Neural progenitor cell (in vitro differentiated cells): ENCODE measurements at regions not wholly inside any gene's neighbourhood (a gene's known extent, or its start where the extent isn't known, plus 50 kb on each side); places are given as distances from the start of the nearest gene placed in this dataset.

ENCODE experiments used
- DNase-seq: peaks from one replicate; pipeline ENCODE4 v3.0.0-alpha.2; 2016; ENCODE audit warnings: low spot score
- H2AFZ ChIP-seq: fragments of 200-600 bp; sonication (generic); replicated peaks from 2 replicates; pipeline ENCODE4 v1.6.1; 2016; ENCODE audit warnings: antibody characterized with exemption
- H3F3A ChIP-seq: fragments of 200-600 bp; sonication (generic); 2 replicates; pipeline ENCODE4 v1.6.1; 2016; ENCODE audit warnings: antibody characterized with exemption, low read depth
- H3K27ac ChIP-seq: fragments of 200-600 bp; sonication (generic); 2 replicates; pipeline ENCODE4 v1.5.1; 2016; ENCODE audit warnings: mild to moderate bottlenecking
- H3K27me3 ChIP-seq: fragments of 200-600 bp; sonication (generic); 2 replicates; pipeline ENCODE4 v1.6.1; 2016; ENCODE audit warnings: mild to moderate bottlenecking, moderate library complexity
- H3K36me3 ChIP-seq: fragments of 200-600 bp; sonication (generic); 2 replicates; pipeline ENCODE4 v1.5.1; 2016
- H3K4me1 ChIP-seq: fragments of 200-600 bp; sonication (generic); 2 replicates; pipeline ENCODE4 v1.6.1; 2016; ENCODE audit warnings: mixed run types
- H3K4me2 ChIP-seq: fragments of 200-600 bp; sonication (generic); 2 replicates; pipeline ENCODE4 v1.6.1; 2016
- H3K4me3 ChIP-seq: fragments of 200-600 bp; sonication (generic); 2 replicates; pipeline ENCODE4 v1.5.1; 2016
- H3K79me2 ChIP-seq: fragments of 200-600 bp; sonication (generic); 2 replicates; pipeline ENCODE4 v1.6.1; 2016; ENCODE audit warnings: low read depth
- H3K9ac ChIP-seq: fragments of 200-600 bp; sonication (generic); 2 replicates; pipeline ENCODE4 v1.6.1; 2016
- H3K9me3 ChIP-seq: fragments of 200-600 bp; sonication (generic); 2 replicates; pipeline ENCODE4 v1.5.1; 2016; ENCODE audit warnings: low read depth
- H4K20me1 ChIP-seq: fragments of 200-600 bp; sonication (generic); 2 replicates; pipeline ENCODE4 v1.6.1; 2016; ENCODE audit warnings: low read depth
- H3K27ac Mint-ChIP-seq: 3 replicates; pipeline ENCODE4 v1.8.0; 2021; ENCODE audit warnings: mixed read lengths
- H3K27me3 Mint-ChIP-seq: 2 replicates; pipeline ENCODE4 v1.8.0; 2022; ENCODE audit warnings: low read depth, mild to moderate bottlenecking, inconsistent platforms, moderate library complexity, mixed read lengths; ENCODE audit not compliant: insufficient read depth
- H3K36me3 Mint-ChIP-seq: 3 replicates; pipeline ENCODE4 v1.8.0; 2021; ENCODE audit warnings: mixed read lengths
- H3K4me1 Mint-ChIP-seq: 3 replicates; pipeline ENCODE4 v1.8.0; 2021; ENCODE audit warnings: mixed read lengths
- H3K4me3 Mint-ChIP-seq: 3 replicates; pipeline ENCODE4 v1.8.0; 2021; ENCODE audit warnings: mild to moderate bottlenecking, moderate library complexity, mixed read lengths
- H3K9me3 Mint-ChIP-seq: 3 replicates; pipeline ENCODE4 v1.8.0; 2020; ENCODE audit warnings: mixed read lengths
- CTCF ChIP-seq: fragments of 200-600 bp; sonication (generic); IDR thresholded peaks from 2 replicates; pipeline ENCODE4 v1.5.1; 2017; ENCODE audit warnings: antibody characterized with exemption, mild to moderate bottlenecking
- EZH2 ChIP-seq: fragments of 200-600 bp; sonication (generic); IDR thresholded peaks from 2 replicates; pipeline ENCODE4 v1.6.1; 2017; ENCODE audit warnings: antibody characterized with exemption, mild to moderate bottlenecking, moderate library complexity
- EZH2phosphoT487 ChIP-seq: fragments of 200-600 bp; sonication (generic); IDR thresholded peaks from 2 replicates; pipeline ENCODE4 v1.6.1; 2017; ENCODE audit warnings: antibody characterized with exemption

- Histone ChIP-seq H3K9ac (no peak overlapping the region), H3K4me1 (no peaks in the 10 kb centered on the region), H3K36me3 (no peaks in the 10 kb centered on the region), H3K27ac (no peak overlapping the region), H3F3A (no peaks in the 10 kb centered on the region), H3K79me2 (no peaks in the 10 kb centered on the region), H3K4me3 (no peak overlapping the region), H2AFZ (no peak overlapping the region), H3K4me2 (no peak overlapping the region), H3K9me3 (no peaks in the 10 kb centered on the region), H4K20me1 (no peaks in the 10 kb centered on the region), H3K27me3 (no peaks in the 10 kb centered on the region)
- TF ChIP-seq CTCF (no peak), EZH2 (no peak), EZH2phosphoT487 (no peak)
- peaks cover 14% of the 10 kb centered on the region for H3K4me1 Mint-ChIP-seq
- no peak overlapping the region for H3K4me3 Mint-ChIP-seq
- H3K9me3 Mint-ChIP-seq, result peaks cover 4% of the 10 kb centered on the region
- peaks cover 3% of the 10 kb centered on the region for H3K36me3 Mint-ChIP-seq
- no peak overlapping the region for H3K27ac Mint-ChIP-seq
- peaks cover 2% of the 10 kb centered on the region for H3K27me3 Mint-ChIP-seq
- no peak for DNase-seq
Observed at GRCh38 chr1:219761208-219761860, 148.4 kb upstream of the ZC3H11B start.

- Histone ChIP-seq H3K27me3 (no peaks in the 10 kb centered on the region), H3K4me2 (no peak overlapping the region), H2AFZ (no peak overlapping the region), H3K4me3 (no peak overlapping the region), H3K9me3 (no peaks in the 10 kb centered on the region), H3K27ac (no peak overlapping the region), H3K9ac (no peak overlapping the region), H3K79me2 (no peaks in the 10 kb centered on the region), H3K4me1 (no peaks in the 10 kb centered on the region), H4K20me1 (no peaks in the 10 kb centered on the region), H3F3A (no peaks in the 10 kb centered on the region), H3K36me3 (no peaks in the 10 kb centered on the region)
- Mint-ChIP-seq H3K4me1 (peaks cover 14% of the 10 kb centered on the region), H3K4me3 (no peak overlapping the region), H3K27me3 (peaks cover 1% of the 10 kb centered on the region), H3K27ac (no peak overlapping the region), H3K9me3 (no peaks in the 10 kb centered on the region), H3K36me3 (no peaks in the 10 kb centered on the region)
- no peak for DNase-seq
- no peak for TF ChIP-seq CTCF
Observed at GRCh38 chr1:219759095-219759494, 146.2 kb upstream of the ZC3H11B start.

- H4K20me1 ChIP-seq, result no peaks in the 10 kb centered on the region
- no peak overlapping the region for H3K9ac ChIP-seq
- H2AFZ ChIP-seq, result no peak overlapping the region
- no peaks in the 10 kb centered on the region for H3K36me3 ChIP-seq
- peaks cover 14% of the 10 kb centered on the region for H3K4me1 Mint-ChIP-seq
- no peaks in the 10 kb centered on the region for H3K79me2 ChIP-seq
- H3K9me3 ChIP-seq, result no peaks in the 10 kb centered on the region
- no peak for DNase-seq
- H3K9me3 Mint-ChIP-seq, result no peaks in the 10 kb centered on the region
- no peaks in the 10 kb centered on the region for H3K27me3 ChIP-seq
- no peaks in the 10 kb centered on the region for H3F3A ChIP-seq
- no peak overlapping the region for H3K4me2 ChIP-seq
- no peak overlapping the region for H3K27ac ChIP-seq
- H3K4me3 ChIP-seq, result no peak overlapping the region
- H3K4me1 ChIP-seq, result no peaks in the 10 kb centered on the region
- no peaks in the 10 kb centered on the region for H3K36me3 Mint-ChIP-seq
- peaks cover 3% of the 10 kb centered on the region for H3K27me3 Mint-ChIP-seq
- TF ChIP-seq EZH2phosphoT487 (no peak), EZH2 (no peak), CTCF (no peak)
- peak overlapping the region; percentile 50 for H3K27ac Mint-ChIP-seq
- no peak overlapping the region for H3K4me3 Mint-ChIP-seq
Observed at GRCh38 chr1:219757890-219758289, 145.0 kb upstream of the ZC3H11B start.
